Loucy (cell line): ENCODE measurements at regions not wholly inside any gene's neighbourhood (a gene's known extent, or its start where the extent isn't known, plus 50 kb on each side); places are given as distances from the start of the nearest gene placed in this dataset.

Experiments
- H2AFZ ChIP-seq: fragments of 200-600 bp; sonication (generic); 2 replicates; pipeline ENCODE4 v1.6.0; 2016; ENCODE audit warnings: antibody characterized with exemption, mild to moderate bottlenecking, low read length, moderate library complexity
- H3F3A ChIP-seq: fragments of 200-600 bp; 2 replicates; pipeline ENCODE4 v1.6.0; 2016; ENCODE audit warnings: antibody characterized with exemption, low read depth, mild to moderate bottlenecking
- H3K27me3 ChIP-seq: fragments of 200-600 bp; sonication (generic); 2 replicates; pipeline ENCODE4 v1.6.1; 2014; ENCODE audit warnings: low read length, mild to moderate bottlenecking; ENCODE audit not compliant: insufficient read depth, poor library complexity, severe bottlenecking
- H3K36me3 ChIP-seq: fragments of 200-600 bp; sonication (generic); 2 replicates; pipeline ENCODE4 v1.6.1; 2016; ENCODE audit warnings: low read length; ENCODE audit not compliant: insufficient read depth
- H3K4me1 ChIP-seq: fragments of 200-600 bp; sonication (generic); 2 replicates; pipeline ENCODE4 v1.5.1; 2014; ENCODE audit warnings: low read length, mild to moderate bottlenecking; ENCODE audit not compliant: insufficient read depth, poor library complexity, severe bottlenecking
- H3K4me2 ChIP-seq: fragments of 200-600 bp; sonication (generic); 2 replicates; pipeline ENCODE4 v1.6.0; 2014; ENCODE audit warnings: antibody characterized with exemption, low read length, low read depth, mild to moderate bottlenecking; ENCODE audit not compliant: poor library complexity, severe bottlenecking
- H3K4me3 ChIP-seq: fragments of 200-600 bp; sonication (generic); 2 replicates; pipeline ENCODE4 v1.5.1; 2014; ENCODE audit warnings: low read length, mild to moderate bottlenecking, mixed read lengths; ENCODE audit not compliant: poor library complexity, severe bottlenecking
- H3K79me2 ChIP-seq: fragments of 200-600 bp; sonication (generic); 2 replicates; pipeline ENCODE4 v1.6.1; 2014; ENCODE audit warnings: low read length; ENCODE audit not compliant: insufficient read depth
- H3K9ac ChIP-seq: fragments of 200-600 bp; sonication (generic); 2 replicates; pipeline ENCODE4 v1.6.0; 2014; ENCODE audit warnings: mild to moderate bottlenecking, low read depth, low read length, moderate library complexity; ENCODE audit not compliant: poor library complexity, severe bottlenecking
- H3K9me2 ChIP-seq: fragments of 200-600 bp; sonication (generic); replicated peaks from 2 replicates; pipeline ENCODE4 v1.6.1; 2016; ENCODE audit warnings: low read depth, low read length, mixed read lengths
- H3K9me3 ChIP-seq: fragments of 200-600 bp; sonication (generic); 2 replicates; pipeline ENCODE4 v1.6.1; 2014; ENCODE audit warnings: mild to moderate bottlenecking, antibody characterized with exemption, low read length, low read depth; ENCODE audit not compliant: insufficient read depth
- H4K20me1 ChIP-seq: fragments of 200-600 bp; sonication (generic); 2 replicates; pipeline ENCODE4 v1.6.0; 2014; ENCODE audit warnings: antibody characterized with exemption, low read length, mild to moderate bottlenecking; ENCODE audit not compliant: insufficient read depth, poor library complexity, severe bottlenecking
- CTCF ChIP-seq: fragments of 200-600 bp; sonication (generic); conservative IDR thresholded peaks from 2 replicates; pipeline ENCODE4 v1.5.1; 2014; ENCODE audit warnings: mild to moderate bottlenecking, antibody characterized with exemption, low read length
- EZH2phosphoT487 ChIP-seq: fragments of 200-600 bp; IDR thresholded peaks from 2 replicates; pipeline ENCODE4 v1.6.1; 2018; ENCODE audit warnings: antibody characterized with exemption, mild to moderate bottlenecking, moderate library complexity, borderline replicate concordance

GRCh38 chr7:131013716-131014115 is 279.7 kb upstream of the KLF14 start:
- no peak overlapping the region for H2AFZ ChIP-seq
- no peaks in the 10 kb centered on the region for H3K4me1 ChIP-seq
- no peaks in the 10 kb centered on the region for H3K79me2 ChIP-seq
- no peaks in the 10 kb centered on the region for H3K9me2 ChIP-seq
- no peak overlapping the region for H3K9ac ChIP-seq
- H3K4me2 ChIP-seq = no peak overlapping the region
- no peaks in the 10 kb centered on the region for H3F3A ChIP-seq
- H3K36me3 ChIP-seq = no peaks in the 10 kb centered on the region
- TF ChIP-seq CTCF (no peak), EZH2phosphoT487 (no peak)
- H4K20me1 ChIP-seq = no peaks in the 10 kb centered on the region
- H3K27me3 ChIP-seq = no peaks in the 10 kb centered on the region
- no peaks in the 10 kb centered on the region for H3K9me3 ChIP-seq
- no peak overlapping the region for H3K4me3 ChIP-seq

- Histone ChIP-seq H3K4me1 (no peaks in the 10 kb centered on the region), H3K79me2 (no peaks in the 10 kb centered on the region), H3K9ac (no peak overlapping the region), H3K36me3 (no peaks in the 10 kb centered on the region), H2AFZ (no peak overlapping the region), H3K9me3 (no peaks in the 10 kb centered on the region), H3K9me2 (no peaks in the 10 kb centered on the region), H3K27me3 (no peaks in the 10 kb centered on the region), H3F3A (no peaks in the 10 kb centered on the region), H3K4me3 (no peak overlapping the region), H4K20me1 (no peaks in the 10 kb centered on the region), H3K4me2 (no peak overlapping the region)
- no peak for TF ChIP-seq CTCF
- TF ChIP-seq EZH2phosphoT487 = no peak
Observed at GRCh38 chr7:131014906-131015656, 281.1 kb upstream of the KLF14 start.

- no peaks in the 10 kb centered on the region for H4K20me1 ChIP-seq
- no peaks in the 10 kb centered on the region for H3K36me3 ChIP-seq
- TF ChIP-seq EZH2phosphoT487 (no peak), CTCF (no peak)
- no peaks in the 10 kb centered on the region for H3K9me2 ChIP-seq
- H2AFZ ChIP-seq = no peak overlapping the region
- H3K4me3 ChIP-seq = no peak overlapping the region
- no peak overlapping the region for H3K9ac ChIP-seq
- H3K4me1 ChIP-seq = no peaks in the 10 kb centered on the region
- H3K4me2 ChIP-seq = no peak overlapping the region
- no peaks in the 10 kb centered on the region for H3K9me3 ChIP-seq
- H3F3A ChIP-seq = no peaks in the 10 kb centered on the region
- H3K79me2 ChIP-seq = no peaks in the 10 kb centered on the region
- H3K27me3 ChIP-seq = no peaks in the 10 kb centered on the region
Observed at GRCh38 chr7:131015657-131015958, 281.6 kb upstream of the KLF14 start.
